Psoas muscle (tissue), 7 donors: ENCODE measurements at regions not wholly inside any gene's neighbourhood (a gene's known extent, or its start where the extent isn't known, plus 50 kb on each side); places are given as distances from the start of the nearest gene placed in this dataset.

ENCODE experiments used
- ATAC-seq, 4 donors: fragments of 200-7000 bp; cut with Tn5 transposase; one replicate each; pipeline ENCODE4 v1.9.1; 2020; ENCODE audit warnings: moderate library complexity in 3 of 4, mild to moderate bottlenecking in 2 of 4
- DNase-seq, 2 donors: peaks; one replicate each; pipeline ENCODE4 v3.0.0-alpha.2; 2020
- H3K27ac ChIP-seq: fragments of 200-600 bp; one replicate; pipeline ENCODE4 v1.8.0; 2022
- H3K27me3 ChIP-seq, 3 donors: fragments of 200-600 bp in 1 of 3; one replicate each; pipeline versions ENCODE4 v1.6.1 to v1.8.0; 2013 to 2022; ENCODE audit warnings: low read length in 2 of 3, mild to moderate bottlenecking in 2 of 3, moderate library complexity in 1 of 3; ENCODE audit not compliant: insufficient read depth in 3 of 3
- H3K36me3 ChIP-seq, 2 donors: fragments of 200-600 bp in 1 of 2; one replicate each; pipeline versions ENCODE4 v1.6.1 to v1.8.0; 2013 to 2022; ENCODE audit warnings: low read depth in 1 of 2, mild to moderate bottlenecking in 1 of 2, moderate library complexity in 1 of 2; ENCODE audit not compliant: insufficient read depth in 1 of 2
- H3K4me1 ChIP-seq: fragments of 200-600 bp; one replicate; pipeline ENCODE4 v1.8.0; 2022
- H3K4me3 ChIP-seq: fragments of 200-600 bp; one replicate; pipeline ENCODE4 v1.8.0; 2022; ENCODE audit warnings: mild to moderate bottlenecking
- H3K9me3 ChIP-seq: fragments of 200-600 bp; one replicate; pipeline ENCODE4 v1.8.0; 2022
- CTCF ChIP-seq: fragments of 200-600 bp; IDR thresholded peaks from one replicate; pipeline ENCODE4 v1.8.0; 2022; ENCODE audit warnings: antibody characterized with exemption
- WGBS, 3 donors: extraction: QIAGEN DNeasy Blood & Tissue Kit; methylation state at CpG; one replicate each; pipeline versions ENCODE4 v1.1.6 to v1.1.7; 2013; 5-methylcytosine and 5-hydroxymethylcytosine counted together
- intact Hi-C, 2 donors: fragments of 100-400 bp; cut with DNase I; formaldehyde crosslinking; loops; one replicate each; pipeline versions ENCODE4 v1.11.0 to v1.14.2; 2022
- donor health status: healthy with polysubstance abuse.
- donor health status: DM: no; HTN: no; CAD: no; lungs with moderate emphysema.
- donor health status: Bipolar disorder and iron deficiency.
- donor health status: healthy.
- donor health status: DM: yes; HTN: yes; CAD: no.
- donor health status: DM: no; HTN: no; CAD: no.
- donor health status: DM: yes; HTN: yes; CAD: no.

DNA sequence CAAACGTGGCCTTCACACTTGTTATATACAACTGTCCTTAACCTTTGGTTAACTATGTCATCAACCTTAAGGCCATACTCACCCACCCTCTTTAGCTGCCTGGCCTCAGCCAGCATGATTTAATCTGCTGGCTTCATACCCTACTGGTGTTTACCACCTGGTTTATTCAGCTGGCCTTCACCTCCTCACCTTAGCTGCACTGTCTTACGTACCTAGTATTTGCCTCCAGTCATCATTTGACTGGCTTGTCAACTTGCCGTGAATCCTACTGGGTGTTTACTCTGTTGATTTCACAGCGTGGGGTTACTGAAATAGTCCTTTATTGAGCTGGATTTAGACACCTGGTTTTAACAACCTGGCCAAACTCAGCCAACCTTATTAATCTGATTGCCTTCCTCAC lies 102.8 kb downstream of the IL12A start:
- no peak for TF ChIP-seq CTCF
- Histone ChIP-seq H3K36me3 (no peaks in the 10 kb centered on the region), H3K27me3 (no peaks in the 10 kb centered on the region), H3K4me1 (no peaks in the 10 kb centered on the region), H3K4me3 (no peak overlapping the region), H3K27ac (no peak overlapping the region), H3K9me3 (no peaks in the 10 kb centered on the region)
- intact Hi-C loops: no loop called here
- no peak for DNase-seq
- WGBS, 3 donors: 83 to 89% (median 88%) methylated on average over 4 of the region's 4 CpGs
- no peak for ATAC-seq

- Histone ChIP-seq H3K9me3 (no peaks in the 10 kb centered on the region), H3K36me3 (no peaks in the 10 kb centered on the region), H3K4me3 (no peak overlapping the region), H3K27me3 (no peaks in the 10 kb centered on the region), H3K4me1 (no peaks in the 10 kb centered on the region), H3K27ac (no peak overlapping the region)
- no peak for ATAC-seq
- TF ChIP-seq CTCF: no peak
- 95 to 97% (median 97%) methylated on average over 4 of the region's 4 CpGs for WGBS, 3 donors
- DNase-seq: no peak
- intact Hi-C loops: no loop called here
Measured at GRCh38 chr3:160092760-160093159, 104.1 kb downstream of the IL12A start.

DNA sequence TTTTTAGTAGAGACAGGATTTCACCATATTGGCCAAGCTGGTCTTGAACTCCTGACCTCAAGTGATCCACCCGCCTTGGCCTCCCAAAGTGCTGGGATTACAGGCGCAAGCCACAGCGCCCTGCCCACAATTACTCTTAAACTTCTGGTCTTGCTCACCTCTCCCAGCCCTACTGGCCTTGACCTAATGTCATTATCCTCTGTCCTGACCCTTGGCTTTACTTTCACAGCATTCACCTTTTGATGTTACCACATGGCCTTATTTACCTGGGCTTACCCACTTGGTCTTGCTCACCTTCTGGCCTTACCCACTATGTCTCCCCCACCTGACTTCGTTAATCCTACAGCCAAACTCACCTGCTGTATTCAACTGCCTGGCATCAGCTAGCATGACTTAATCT lies 105.9 kb downstream of the IL12A start:
- Histone ChIP-seq H3K4me1 (no peaks in the 10 kb centered on the region), H3K36me3 (no peaks in the 10 kb centered on the region), H3K9me3 (no peaks in the 10 kb centered on the region), H3K4me3 (no peak overlapping the region), H3K27me3 (no peaks in the 10 kb centered on the region), H3K27ac (no peak overlapping the region)
- no peak for TF ChIP-seq CTCF
- DNase-seq: no peak
- ATAC-seq: no peak
- intact Hi-C loops: no loop called here
- 89 to 95% (median 94%) methylated on average over 4 of the region's 4 CpGs for WGBS, 3 donors

GRCh38 chr3:160097478-160097877 lies 108.8 kb downstream of the IL12A start:
- WGBS, 3 donors: 88 to 89% (median 89%) methylated on average over 11 of the region's 11 CpGs
- Histone ChIP-seq H3K4me3 (no peak overlapping the region), H3K36me3 (no peaks in the 10 kb centered on the region), H3K9me3 (no peaks in the 10 kb centered on the region), H3K27ac (no peak overlapping the region), H3K27me3 (no peaks in the 10 kb centered on the region), H3K4me1 (no peaks in the 10 kb centered on the region)
- ATAC-seq: no peak
- TF ChIP-seq CTCF: no peak
- intact Hi-C loops: no loop called here
- no peak for DNase-seq

DNA sequence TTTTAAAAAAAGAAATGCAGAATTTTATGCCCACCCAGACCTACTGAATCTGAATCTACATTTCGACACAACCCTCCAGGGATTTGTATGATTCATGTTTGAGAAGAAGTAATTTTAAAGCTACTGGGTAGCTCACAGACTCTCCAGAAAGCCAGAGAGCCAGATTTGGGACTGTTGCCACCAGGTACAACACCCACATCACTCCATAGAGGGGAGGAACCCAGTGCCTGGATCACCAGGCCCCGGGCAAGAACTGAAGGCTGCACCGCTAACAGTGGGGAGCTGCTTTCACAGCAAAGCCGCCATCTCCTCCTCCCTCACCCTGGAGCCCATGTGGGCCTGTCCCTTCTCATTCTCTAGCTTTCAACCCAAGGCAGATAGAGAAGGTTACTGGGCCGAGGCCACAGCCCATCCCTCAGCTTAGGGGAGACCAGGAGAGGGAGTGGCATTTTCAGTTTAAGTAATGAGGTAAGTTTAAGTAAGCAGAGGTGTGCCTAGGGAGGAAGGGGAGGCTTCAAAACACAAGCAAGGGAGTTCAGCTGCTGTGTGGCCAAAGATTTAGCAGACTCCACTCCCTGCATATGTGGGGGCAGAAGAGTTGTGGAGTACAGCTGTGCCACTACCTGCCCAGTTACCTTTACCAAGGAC lies 109.8 kb downstream of the IL12A start:
- intact Hi-C loops: no loop called here
- no peak for TF ChIP-seq CTCF
- Histone ChIP-seq H3K4me1 (no peaks in the 10 kb centered on the region), H3K4me3 (no peak overlapping the region), H3K9me3 (no peaks in the 10 kb centered on the region), H3K27me3 (no peaks in the 10 kb centered on the region), H3K36me3 (no peaks in the 10 kb centered on the region), H3K27ac (no peak overlapping the region)
- ATAC-seq (no peak), DNase-seq (no peak)
- WGBS, 3 donors: 62 to 75% (median 65%) methylated on average over 5 of the region's 5 CpGs
